H9 (cell line): ENCODE measurements at regions not wholly inside any gene's neighbourhood (a gene's known extent, or its start where the extent isn't known, plus 50 kb on each side); places are given as distances from the start of the nearest gene placed in this dataset.

Experiments
- DNase-seq: peaks from one replicate; pipeline ENCODE4 v3.0.0-alpha.2; 2017
- H2AFZ ChIP-seq: one replicate; pipeline ENCODE4 v1.6.1; 2013; ENCODE audit warnings: mild to moderate bottlenecking, low read length, control low read depth, moderate library complexity
- H2AK5ac ChIP-seq: 2 replicates; pipeline ENCODE4 v1.6.1; 2013; ENCODE audit warnings: low read length, control low read depth, mixed read lengths; ENCODE audit not compliant: insufficient read length
- H2BK120ac ChIP-seq: one replicate; pipeline ENCODE4 v1.6.1; 2013; ENCODE audit warnings: low read depth, mild to moderate bottlenecking, low read length, control low read depth, inconsistent platforms; ENCODE audit not compliant: poor library complexity, severe bottlenecking
- H2BK12ac ChIP-seq: 2 replicates; pipeline ENCODE4 v1.6.1; 2013; ENCODE audit warnings: low read length, control low read depth, mixed read lengths, low read depth; ENCODE audit not compliant: insufficient read length
- H2BK15ac ChIP-seq: 2 replicates; pipeline ENCODE4 v1.6.1; 2013; ENCODE audit warnings: low read depth, low read length, control low read depth
- H2BK20ac ChIP-seq: one replicate; pipeline ENCODE4 v1.6.1; 2013; ENCODE audit warnings: low read depth, mild to moderate bottlenecking, low read length, control low read depth, inconsistent platforms; ENCODE audit not compliant: poor library complexity, severe bottlenecking
- H2BK5ac ChIP-seq: 2 replicates; pipeline ENCODE4 v1.6.1; 2013; ENCODE audit warnings: low read length, control low read depth, mixed read lengths; ENCODE audit not compliant: insufficient read length
- H3K14ac ChIP-seq: 2 replicates; pipeline ENCODE4 v1.6.1; 2013; ENCODE audit warnings: low read length, control low read depth; ENCODE audit not compliant: insufficient read depth
- H3K18ac ChIP-seq: 2 replicates; pipeline ENCODE4 v1.6.1; 2013; ENCODE audit warnings: low read depth, mild to moderate bottlenecking, mixed read lengths, low read length, control low read depth; ENCODE audit not compliant: insufficient read length
- H3K23ac ChIP-seq: 2 replicates; pipeline ENCODE4 v1.6.1; 2013; ENCODE audit warnings: low read length, control low read depth, mixed read lengths, low read depth; ENCODE audit not compliant: insufficient read length
- H3K23me2 ChIP-seq: 2 replicates; pipeline ENCODE4 v1.6.1; 2013; ENCODE audit warnings: low read depth, mild to moderate bottlenecking, mixed read lengths, low read length, control low read depth; ENCODE audit not compliant: insufficient read length, poor library complexity, severe bottlenecking
- H3K27ac ChIP-seq: 2 replicates; pipeline ENCODE4 v1.5.1; 2013; ENCODE audit warnings: low read length, control low read depth, mixed read lengths, low read depth; ENCODE audit not compliant: insufficient read length
- H3K27me3 ChIP-seq: 2 replicates; pipeline ENCODE4 v1.6.1; 2013; ENCODE audit warnings: low read length, control low read depth, inconsistent platforms; ENCODE audit not compliant: insufficient read depth
- H3K4ac ChIP-seq: 2 replicates; pipeline ENCODE4 v1.6.1; 2013; ENCODE audit warnings: low read depth, mild to moderate bottlenecking, control low read depth, inconsistent platforms, low read length, moderate library complexity
- H3K4me1 ChIP-seq: 2 replicates; pipeline ENCODE4 v1.6.1; 2013; ENCODE audit warnings: low read length, control low read depth, inconsistent platforms; ENCODE audit not compliant: insufficient read depth
- H3K4me2 ChIP-seq: 2 replicates; pipeline ENCODE4 v1.6.1; 2013; ENCODE audit warnings: low read length, control low read depth, mixed read lengths; ENCODE audit not compliant: insufficient read length, insufficient read depth
- H3K56ac ChIP-seq: 2 replicates; pipeline ENCODE4 v1.6.1; 2013; ENCODE audit warnings: low read depth, mild to moderate bottlenecking, mixed read lengths, low read length, control low read depth; ENCODE audit not compliant: insufficient read length
- H3K79me1 ChIP-seq: 2 replicates; pipeline ENCODE4 v1.6.1; 2013; ENCODE audit warnings: low read depth, mild to moderate bottlenecking, moderate library complexity, low read length, control low read depth, inconsistent platforms; ENCODE audit not compliant: insufficient read depth, poor library complexity, severe bottlenecking
- H3K79me2 ChIP-seq: 2 replicates; pipeline ENCODE4 v1.6.1; 2013; ENCODE audit warnings: low read length, control low read depth, inconsistent platforms; ENCODE audit not compliant: insufficient read depth
- H3K9ac ChIP-seq: 2 replicates; pipeline ENCODE4 v1.6.1; 2013; ENCODE audit warnings: low read length, control low read depth, mixed read lengths; ENCODE audit not compliant: insufficient read length; ENCODE audit errors: extremely low read depth
- H3K9me3 ChIP-seq: one replicate; pipeline ENCODE4 v1.6.1; 2013; ENCODE audit warnings: low read depth, low read length, inconsistent platforms; ENCODE audit not compliant: control insufficient read depth
- H3T11ph ChIP-seq: one replicate; pipeline ENCODE4 v1.6.1; 2013; ENCODE audit warnings: mild to moderate bottlenecking, low read length, control low read depth, inconsistent platforms
- H4K20me1 ChIP-seq: one replicate; pipeline ENCODE4 v1.6.1; 2013; ENCODE audit not compliant: control insufficient read depth, insufficient read length, insufficient read depth
- H4K5ac ChIP-seq: 2 replicates; pipeline ENCODE4 v1.6.1; 2013; ENCODE audit warnings: low read depth, mild to moderate bottlenecking, mixed read lengths, low read length, control low read depth; ENCODE audit not compliant: insufficient read length
- H4K8ac ChIP-seq: replicated peaks from 2 replicates; pipeline ENCODE4 v1.6.1; 2013; ENCODE audit warnings: low read length, control low read depth, mixed read lengths, low read depth; ENCODE audit not compliant: insufficient read length
- H4K91ac ChIP-seq: 2 replicates; pipeline ENCODE4 v1.6.1; 2013; ENCODE audit warnings: low read depth, mild to moderate bottlenecking, moderate library complexity, mixed read lengths, low read length, control low read depth; ENCODE audit not compliant: insufficient read length
- H3K27ac Mint-ChIP-seq, 3 experiments: 2 replicates in 2 of 3; 3 replicates in 1 of 3; pipeline ENCODE4 v1.8.0; 2020 to 2021; ENCODE audit warnings: mixed read lengths in 3 of 3, mild to moderate bottlenecking in 1 of 3, moderate library complexity in 1 of 3
- H3K27me3 Mint-ChIP-seq: 2 replicates; pipeline ENCODE4 v1.8.0; 2021; ENCODE audit warnings: low read depth, mild to moderate bottlenecking, moderate library complexity, mixed read lengths
- H3K36me3 Mint-ChIP-seq, 3 experiments: 2 replicates in 2 of 3; 3 replicates in 1 of 3; pipeline ENCODE4 v1.8.0; 2020 to 2021; ENCODE audit warnings: low read depth in 3 of 3, mixed read lengths in 3 of 3; ENCODE audit not compliant: insufficient read depth in 1 of 3
- H3K4me1 Mint-ChIP-seq, 2 experiments: 2 replicates each; pipeline ENCODE4 v1.8.0; 2020; ENCODE audit warnings: mixed read lengths in 2 of 2
- H3K4me3 Mint-ChIP-seq, 2 experiments: 2 replicates in 1 of 2; 3 replicates in 1 of 2; pipeline ENCODE4 v1.8.0; 2020 to 2021; ENCODE audit warnings: mild to moderate bottlenecking in 2 of 2, mixed read lengths in 2 of 2, moderate library complexity in 1 of 2
- H3K9me3 Mint-ChIP-seq, 2 experiments: 2 replicates in 1 of 2; 3 replicates in 1 of 2; pipeline ENCODE4 v1.8.0; 2020; ENCODE audit warnings: mild to moderate bottlenecking in 2 of 2, mixed read lengths in 2 of 2, moderate library complexity in 1 of 2
- CTCF ChIP-seq: fragments of 200-600 bp; sonication (generic); conservative IDR thresholded peaks from 3 replicates; pipeline ENCODE4 v1.8.0; 2021; ENCODE audit warnings: antibody characterized with exemption, mild to moderate bottlenecking
- WGBS: extraction: QIAGEN DNeasy Blood & Tissue Kit; methylation state at CpG from one replicate; pipeline ENCODE4 v1.1.7; 2013; ENCODE audit warnings: missing lambda C conversion rate, low lambda C conversion rate, mixed read lengths; ENCODE audit not compliant: insufficient read length; ENCODE audit errors: extremely low coverage; 5-methylcytosine and 5-hydroxymethylcytosine counted together

DNA sequence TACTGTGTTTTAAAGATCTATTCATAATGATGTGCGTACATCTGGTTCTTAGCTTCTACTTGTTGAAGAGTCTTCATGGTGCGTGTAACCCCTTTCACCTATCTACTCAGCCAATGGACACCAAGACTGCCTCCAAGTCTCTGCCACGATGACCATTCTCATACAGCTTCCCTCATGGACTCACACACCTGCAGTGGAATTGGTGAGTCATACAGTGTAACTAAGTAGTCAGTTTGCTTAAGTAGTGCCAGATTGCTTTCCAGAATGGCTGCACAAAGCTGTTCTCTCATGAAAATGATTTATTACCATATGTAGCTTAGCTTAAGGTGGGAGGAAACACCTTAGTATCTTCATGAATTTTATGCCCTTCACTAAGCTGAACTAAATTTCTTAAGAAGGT lies 112.3 kb downstream of the AKAP11 start:
- no peak overlapping the region for H2BK15ac ChIP-seq
- no peak overlapping the region for H3K23ac ChIP-seq
- no peak overlapping the region for H2BK120ac ChIP-seq
- H3K14ac ChIP-seq: no peak overlapping the region
- no peak overlapping the region for H2BK20ac ChIP-seq
- H3K27me3 ChIP-seq: no peaks in the 10 kb centered on the region
- no peak overlapping the region for H4K5ac ChIP-seq
- no peaks in the 10 kb centered on the region for H3K79me1 ChIP-seq
- WGBS: no CpG with 5 or more reads among the region's 3 CpGs
- no peak overlapping the region for H3K27ac ChIP-seq
- no peak overlapping the region for H4K8ac ChIP-seq
- no peaks in the 10 kb centered on the region for H3K23me2 ChIP-seq
- no peaks in the 10 kb centered on the region for H3K9me3 ChIP-seq
- H3K4ac ChIP-seq: no peak overlapping the region
- no peak overlapping the region for H3K9ac ChIP-seq
- Mint-ChIP-seq H3K27me3 (peaks cover 2% of the 10 kb centered on the region; the same call in 1 of the 2 replicates), H3K4me1 (no peaks in the 10 kb centered on the region), H3K27ac (no peak overlapping the region; a peak in 1 of 7 replicates), H3K36me3 (peaks cover 2 to 9% (median 4%) of the 10 kb centered on the region in 3 experiments; a peak in 3 of 7 replicates), H3K4me3 (no peak overlapping the region), H3K9me3 (peaks cover 0 to 24% of the 10 kb centered on the region in 2 experiments; a peak in 4 of 5 replicates)
- no peak overlapping the region for H3K4me2 ChIP-seq
- no peaks in the 10 kb centered on the region for H3K79me2 ChIP-seq
- H2AFZ ChIP-seq: no peak overlapping the region
- no peaks in the 10 kb centered on the region for H4K20me1 ChIP-seq
- H2BK5ac ChIP-seq: no peak overlapping the region
- no peak overlapping the region for H3K56ac ChIP-seq
- H2BK12ac ChIP-seq: no peak overlapping the region
- no peak overlapping the region for H2AK5ac ChIP-seq
- H3K18ac ChIP-seq: no peak overlapping the region
- DNase-seq: no peak
- H3T11ph ChIP-seq: no peak overlapping the region
- no peaks in the 10 kb centered on the region for H3K4me1 ChIP-seq
- TF ChIP-seq CTCF: no peak
- no peak overlapping the region for H4K91ac ChIP-seq
